ENCODE measurements at regions not wholly inside any gene's neighbourhood (a gene's known extent, or its start where the extent isn't known, plus 50 kb on each side); places are given as distances from the start of the nearest gene placed in this dataset.

DNA sequence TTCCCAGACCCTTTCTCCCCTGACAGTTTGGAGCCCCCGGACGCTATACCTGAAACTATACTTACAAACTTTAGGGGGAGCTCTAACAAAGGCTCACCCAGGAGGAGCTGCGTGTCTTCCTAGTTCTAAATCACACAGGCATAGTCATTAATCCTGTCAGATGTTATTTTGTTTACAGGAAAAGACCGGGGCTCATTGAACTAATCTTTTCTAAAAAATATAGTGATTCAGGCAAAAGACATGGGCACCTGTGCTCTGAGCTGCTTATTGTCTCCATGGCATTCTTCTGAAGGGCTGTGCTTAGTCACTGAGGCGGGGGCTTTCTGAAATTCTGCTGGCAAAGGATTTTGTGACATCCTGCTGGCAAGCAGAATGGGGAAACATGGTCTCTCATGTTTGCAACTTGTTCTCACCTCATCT lies 1577.0 kb downstream of the NCAM2 start:
- ChIA-PET CTCF (ENCODE audit: partially characterized antibody) (no interaction called here), POLR2A (ENCODE audit: partially characterized antibody) (no interaction called here)
- Mint-ChIP-seq H3K27me3 (no peaks in the 10 kb centered on the region), H3K4me3 (no peak overlapping the region), H3K4me1 (no peaks in the 10 kb centered on the region), H3K36me3 (no peaks in the 10 kb centered on the region), H3K27ac (no peak overlapping the region), H3K9me3 (peaks cover 0 to 10% (median 4%) of the 10 kb centered on the region in 8 donors)
- Histone ChIP-seq H3K4me1 (ENCODE audit: insufficient read depth, low read length) (no peaks in the 10 kb centered on the region), H3K9me3 (ENCODE audit: control insufficient read depth in 1 of 2, low read length in 2 of 2) (no peaks in the 10 kb centered on the region), H3K27me3 (ENCODE audit: insufficient read depth, low read length) (no peaks in the 10 kb centered on the region), H3K4me3 (ENCODE audit: low read length in 2 of 2) (no peak overlapping the region), H3K27ac (ENCODE audit: low read depth, low read length) (no peak overlapping the region), H3K36me3 (ENCODE audit: insufficient read depth, low read length) (no peaks in the 10 kb centered on the region)
- intact Hi-C loops (cut with micrococcal nuclease) = no loop called here
- DNase-seq = no peak

DNA sequence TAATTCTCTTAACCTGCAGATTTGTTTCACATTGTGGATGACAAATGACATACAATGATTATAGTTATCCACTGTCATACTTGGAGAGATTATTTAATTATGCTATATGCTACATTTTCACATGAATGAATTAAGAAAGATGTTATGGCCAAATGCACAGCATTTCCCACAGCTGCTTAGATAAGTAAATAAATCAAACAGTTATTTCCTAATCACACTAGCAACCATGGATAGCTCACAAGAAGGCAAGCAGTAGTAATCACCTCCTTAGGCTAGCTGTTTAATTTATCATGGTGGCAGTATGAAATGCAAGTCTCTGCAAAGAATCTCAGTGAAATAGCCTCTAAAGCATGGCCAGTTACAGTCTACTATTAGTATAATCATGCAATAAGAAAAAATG lies 1581.5 kb downstream of the NCAM2 start:
- Histone ChIP-seq H3K27ac (ENCODE audit: low read depth, low read length) (no peak overlapping the region), H3K4me3 (ENCODE audit: low read length in 2 of 2) (no peak overlapping the region), H3K36me3 (ENCODE audit: insufficient read depth, low read length) (no peaks in the 10 kb centered on the region), H3K4me1 (ENCODE audit: insufficient read depth, low read length) (no peaks in the 10 kb centered on the region), H3K27me3 (ENCODE audit: insufficient read depth, low read length) (no peaks in the 10 kb centered on the region), H3K9me3 (ENCODE audit: control insufficient read depth in 1 of 2, low read length in 2 of 2) (no peaks in the 10 kb centered on the region)
- Mint-ChIP-seq H3K4me3 (no peak overlapping the region), H3K27ac (no peak overlapping the region), H3K27me3 (no peaks in the 10 kb centered on the region), H3K9me3 (peaks cover 0 to 8% (median 4%) of the 10 kb centered on the region in 8 donors), H3K36me3 (no peaks in the 10 kb centered on the region), H3K4me1 (no peaks in the 10 kb centered on the region)
- intact Hi-C loops (cut with micrococcal nuclease) = no loop called here
- POLR2A ChIA-PET (ENCODE audit: partially characterized antibody) = no interaction called here
- no peak for DNase-seq
- CTCF ChIA-PET (ENCODE audit: partially characterized antibody) = no interaction called here

DNA sequence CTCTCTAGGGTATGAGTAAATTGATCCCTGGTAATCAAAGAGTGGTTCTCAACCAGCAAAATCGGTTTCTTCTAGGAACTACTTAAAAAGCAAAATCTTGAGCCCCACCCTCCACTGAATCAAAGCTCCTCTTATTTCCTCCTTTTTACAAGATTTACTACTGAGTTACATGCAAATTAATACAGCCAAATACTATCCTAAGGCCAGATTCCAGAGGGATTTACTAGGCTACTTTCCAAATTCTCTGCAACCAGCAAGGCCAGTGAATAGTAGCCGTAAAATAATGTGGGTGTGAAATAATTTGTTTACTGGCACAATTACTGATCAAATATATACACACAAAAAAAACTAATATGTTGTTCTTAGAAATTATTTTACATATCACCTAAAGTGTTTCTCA lies 1583.8 kb downstream of the NCAM2 start:
- Mint-ChIP-seq H3K4me3 (no peak overlapping the region), H3K27me3 (no peaks in the 10 kb centered on the region), H3K27ac (no peak overlapping the region), H3K4me1 (no peaks in the 10 kb centered on the region), H3K36me3 (no peaks in the 10 kb centered on the region), H3K9me3 (peaks cover 0 to 4% (median 3%) of the 10 kb centered on the region in 8 donors)
- CTCF ChIA-PET (ENCODE audit: partially characterized antibody) = no interaction called here
- POLR2A ChIA-PET (ENCODE audit: partially characterized antibody) = no interaction called here
- H3K27ac ChIP-seq (ENCODE audit: low read depth, low read length) = no peak overlapping the region
- no peaks in the 10 kb centered on the region for H3K9me3 ChIP-seq (ENCODE audit: control insufficient read depth in 1 of 2, low read length in 2 of 2)
- no peaks in the 10 kb centered on the region for H3K27me3 ChIP-seq (ENCODE audit: insufficient read depth, low read length)
- no peaks in the 10 kb centered on the region for H3K4me1 ChIP-seq (ENCODE audit: insufficient read depth, low read length)
- no peaks in the 10 kb centered on the region for H3K36me3 ChIP-seq (ENCODE audit: insufficient read depth, low read length)
- intact Hi-C loops (cut with micrococcal nuclease) = no loop called here
- DNase-seq = no peak
- no peak overlapping the region for H3K4me3 ChIP-seq (ENCODE audit: low read length in 2 of 2)

DNA sequence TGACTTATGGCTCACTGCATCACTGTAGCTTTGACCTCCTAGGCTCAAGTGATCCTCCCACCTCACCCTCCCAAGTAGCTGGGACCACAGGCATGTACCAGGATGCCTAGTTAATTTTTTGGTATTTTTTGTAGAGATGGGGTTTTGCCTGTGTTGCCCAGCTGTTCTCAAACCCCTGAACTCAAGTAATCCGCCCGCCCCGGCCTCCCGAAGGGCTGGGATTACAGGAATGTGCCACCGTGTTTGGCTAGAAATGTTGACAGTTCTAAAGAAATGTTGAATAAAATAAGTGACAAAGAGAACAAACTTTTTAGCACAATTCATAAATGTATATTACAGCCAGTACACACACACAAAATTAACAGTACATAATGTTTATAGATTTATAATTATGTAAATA lies 1586.1 kb downstream of the NCAM2 start:
- Histone ChIP-seq H3K4me1 (ENCODE audit: insufficient read depth, low read length) (no peaks in the 10 kb centered on the region), H3K27ac (ENCODE audit: low read depth, low read length) (no peak overlapping the region), H3K9me3 (ENCODE audit: control insufficient read depth in 1 of 2, low read length in 2 of 2) (no peaks in the 10 kb centered on the region), H3K36me3 (ENCODE audit: insufficient read depth, low read length) (no peaks in the 10 kb centered on the region), H3K4me3 (ENCODE audit: low read length in 2 of 2) (no peak overlapping the region), H3K27me3 (ENCODE audit: insufficient read depth, low read length) (no peaks in the 10 kb centered on the region)
- Mint-ChIP-seq H3K27ac (no peak overlapping the region), H3K36me3 (no peaks in the 10 kb centered on the region), H3K4me3 (no peak overlapping the region), H3K9me3 (peaks cover 0 to 6% (median 2%) of the 10 kb centered on the region in 8 donors), H3K4me1 (no peaks in the 10 kb centered on the region), H3K27me3 (no peaks in the 10 kb centered on the region)
- CTCF ChIA-PET (ENCODE audit: partially characterized antibody) = no interaction called here
- no peak for DNase-seq
- POLR2A ChIA-PET (ENCODE audit: partially characterized antibody) = no interaction called here
- intact Hi-C loops (cut with micrococcal nuclease) = no loop called here

DNA sequence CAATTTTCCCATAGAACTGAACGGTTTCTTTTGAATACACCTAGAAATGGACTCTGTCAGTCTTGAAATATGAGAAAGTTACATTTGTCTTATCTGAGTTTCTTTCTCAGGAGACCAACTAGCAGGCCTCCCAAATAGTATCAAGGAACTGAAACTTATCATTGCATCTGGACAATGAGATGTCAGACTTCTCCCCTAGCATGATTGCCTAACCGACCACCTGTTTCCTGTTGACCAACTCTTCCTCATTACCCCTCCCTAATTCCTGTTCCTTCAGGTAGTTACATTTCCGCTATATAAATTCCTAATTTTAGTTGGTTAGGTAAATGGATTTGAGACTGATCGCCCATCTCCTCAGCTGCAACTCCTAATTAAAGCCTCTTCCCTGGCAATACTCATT lies 1587.3 kb downstream of the NCAM2 start:
- Histone ChIP-seq H3K4me1 (ENCODE audit: insufficient read depth, low read length) (no peaks in the 10 kb centered on the region), H3K9me3 (ENCODE audit: control insufficient read depth in 1 of 2, low read length in 2 of 2) (no peaks in the 10 kb centered on the region), H3K27me3 (ENCODE audit: insufficient read depth, low read length) (no peaks in the 10 kb centered on the region), H3K27ac (ENCODE audit: low read depth, low read length) (no peak overlapping the region), H3K4me3 (ENCODE audit: low read length in 2 of 2) (no peak overlapping the region), H3K36me3 (ENCODE audit: insufficient read depth, low read length) (no peaks in the 10 kb centered on the region)
- Mint-ChIP-seq H3K9me3 (peaks cover 0 to 10% (median under 1%) of the 10 kb centered on the region in 8 donors), H3K4me1 (no peaks in the 10 kb centered on the region), H3K27ac (no peak overlapping the region), H3K27me3 (no peaks in the 10 kb centered on the region), H3K4me3 (no peak overlapping the region), H3K36me3 (no peaks in the 10 kb centered on the region)
- DNase-seq = no peak
- ChIA-PET POLR2A (ENCODE audit: partially characterized antibody) (no interaction called here), CTCF (ENCODE audit: partially characterized antibody) (no interaction called here)
- intact Hi-C loops (cut with micrococcal nuclease) = no loop called here

DNA sequence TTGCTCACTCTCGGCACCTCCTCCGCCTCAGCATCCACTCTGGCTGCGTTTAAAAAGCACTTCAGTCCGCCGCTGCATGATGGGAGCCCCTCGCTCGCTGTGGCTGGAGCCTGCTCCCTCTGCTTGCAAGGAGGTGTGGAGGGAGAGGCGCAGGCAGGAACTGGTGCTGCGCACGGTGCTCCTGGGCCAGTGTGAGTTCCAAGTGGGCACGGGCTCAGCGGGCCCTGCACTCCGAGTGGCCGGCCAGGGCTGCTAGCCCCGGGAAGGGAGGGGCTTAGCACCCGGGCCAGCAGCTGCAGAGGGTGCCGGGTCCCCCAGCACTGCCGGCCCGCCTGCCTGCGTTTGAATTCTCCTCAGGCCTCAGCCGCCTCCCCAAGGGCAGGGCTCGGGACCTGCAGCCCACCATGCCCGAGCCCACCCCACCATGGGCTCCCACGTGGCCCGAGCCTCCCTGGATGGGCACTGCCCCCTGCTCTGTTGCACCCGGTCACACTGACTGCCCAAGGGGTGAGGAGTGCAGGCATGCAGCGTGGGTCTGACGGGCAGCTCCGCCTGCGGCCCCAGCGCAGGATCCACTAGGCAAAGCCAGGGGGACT lies 1599.5 kb downstream of the NCAM2 start:
- no peaks in the 10 kb centered on the region for H3K36me3 Mint-ChIP-seq
- Histone ChIP-seq H3K4me1 (ENCODE audit: insufficient read depth, low read length) (no peaks in the 10 kb centered on the region), H3K27me3 (ENCODE audit: insufficient read depth, low read length) (no peaks in the 10 kb centered on the region), H3K9me3 (ENCODE audit: control insufficient read depth in 1 of 2, low read length in 2 of 2) (no peaks in the 10 kb centered on the region), H3K27ac (ENCODE audit: low read depth, low read length) (no peak overlapping the region), H3K36me3 (ENCODE audit: insufficient read depth, low read length) (no peaks in the 10 kb centered on the region), H3K4me3 (ENCODE audit: low read length in 2 of 2) (no peak overlapping the region)
- ChIA-PET POLR2A (ENCODE audit: partially characterized antibody) (no interaction called here), CTCF (ENCODE audit: partially characterized antibody) (interaction anchor here (0.9 kb wide), 1 partner anchor 8 kb away, joined by 4 read pairs; no protein-coding TSS in a partner anchor)
- H3K4me1 Mint-ChIP-seq = no peaks in the 10 kb centered on the region
- H3K9me3 Mint-ChIP-seq = peaks cover 0 to 14% (median 9%) of the 10 kb centered on the region in 8 donors
- no peak overlapping the region for H3K27ac Mint-ChIP-seq
- no peak for DNase-seq
- no peak overlapping the region for H3K4me3 Mint-ChIP-seq
- no peaks in the 10 kb centered on the region for H3K27me3 Mint-ChIP-seq
- intact Hi-C loops (cut with micrococcal nuclease) = no loop called here

DNA sequence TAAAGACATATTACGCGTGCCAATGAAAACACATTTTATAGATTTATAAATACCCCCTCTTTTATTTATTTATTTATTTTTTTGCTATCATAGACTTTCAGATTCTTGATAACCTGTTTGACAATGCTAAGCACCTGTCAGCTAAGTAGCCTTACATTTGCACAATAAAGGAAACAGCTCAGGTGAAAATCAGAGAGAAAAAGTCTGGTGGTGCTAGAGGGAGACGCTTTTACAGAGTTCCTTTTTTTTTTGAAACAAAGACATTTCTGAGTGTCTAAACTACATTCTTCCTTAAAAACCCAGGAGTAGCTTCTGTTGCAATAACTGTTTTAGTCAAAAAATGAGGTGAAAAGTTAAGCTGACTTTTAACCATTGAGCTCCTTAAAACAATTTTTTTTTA lies 1611.6 kb downstream of the NCAM2 start:
- no peak overlapping the region for H3K4me3 Mint-ChIP-seq
- H3K27ac Mint-ChIP-seq = no peak overlapping the region
- Histone ChIP-seq H3K4me3 (ENCODE audit: low read length in 2 of 2) (no peak overlapping the region), H3K27ac (ENCODE audit: low read depth, low read length) (no peak overlapping the region), H3K4me1 (ENCODE audit: insufficient read depth, low read length) (no peaks in the 10 kb centered on the region), H3K36me3 (ENCODE audit: insufficient read depth, low read length) (no peaks in the 10 kb centered on the region), H3K27me3 (ENCODE audit: insufficient read depth, low read length) (no peaks in the 10 kb centered on the region), H3K9me3 (ENCODE audit: control insufficient read depth in 1 of 2, low read length in 2 of 2) (peaks cover 0 to 6% of the 10 kb centered on the region in 2 donors)
- DNase-seq = no peak
- no peaks in the 10 kb centered on the region for H3K4me1 Mint-ChIP-seq
- intact Hi-C loops (cut with micrococcal nuclease) = no loop called here
- H3K27me3 Mint-ChIP-seq = no peaks in the 10 kb centered on the region
- peaks cover 2 to 6% (median 4%) of the 10 kb centered on the region in 8 donors for H3K9me3 Mint-ChIP-seq
- ChIA-PET POLR2A (ENCODE audit: partially characterized antibody) (no interaction called here), CTCF (ENCODE audit: partially characterized antibody) (no interaction called here)
- H3K36me3 Mint-ChIP-seq = no peaks in the 10 kb centered on the region

DNA sequence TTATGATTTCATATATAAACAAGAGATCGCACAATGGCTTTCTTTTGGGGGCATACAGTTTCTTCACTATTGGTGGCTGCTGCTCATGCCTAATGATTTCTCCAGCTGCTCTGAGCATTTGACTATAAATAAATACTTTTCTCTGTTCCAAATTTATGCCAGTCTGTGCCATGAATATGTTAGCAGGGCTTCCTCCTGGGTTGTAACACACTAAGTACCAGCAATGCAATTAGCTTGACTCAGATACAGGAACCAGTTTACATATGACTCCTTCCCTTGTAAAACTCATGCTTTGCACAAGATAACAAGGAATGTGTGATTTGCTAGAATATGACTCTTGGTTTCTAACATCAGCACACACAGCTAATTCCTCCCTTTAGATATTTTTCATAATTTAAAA lies 1629.7 kb downstream of the NCAM2 start:
- Histone ChIP-seq H3K9me3 (ENCODE audit: control insufficient read depth in 1 of 2, low read length in 2 of 2) (no peaks in the 10 kb centered on the region), H3K27me3 (ENCODE audit: insufficient read depth, low read length) (no peaks in the 10 kb centered on the region), H3K36me3 (ENCODE audit: insufficient read depth, low read length) (no peaks in the 10 kb centered on the region), H3K4me1 (ENCODE audit: insufficient read depth, low read length) (no peaks in the 10 kb centered on the region), H3K27ac (ENCODE audit: low read depth, low read length) (no peak overlapping the region), H3K4me3 (ENCODE audit: low read length in 2 of 2) (no peak overlapping the region)
- ChIA-PET POLR2A (ENCODE audit: partially characterized antibody) (no interaction called here), CTCF (ENCODE audit: partially characterized antibody) (no interaction called here)
- Mint-ChIP-seq H3K27ac (no peak overlapping the region), H3K36me3 (no peaks in the 10 kb centered on the region), H3K27me3 (no peaks in the 10 kb centered on the region), H3K4me1 (no peaks in the 10 kb centered on the region), H3K4me3 (no peak overlapping the region), H3K9me3 (peaks cover 0 to 10% (median 0%) of the 10 kb centered on the region in 8 donors)
- DNase-seq = no peak
- intact Hi-C loops (cut with micrococcal nuclease) = no loop called here

All from CD4-positive, alpha-beta memory T cell (primary cell).